Activated CD4-positive, alpha-beta memory T cell treated with anti-CD3 and anti-CD28 coated beads, Interleukin-2, amount 10 ng/mL, durations not matched to agents 7 days and 5 days (primary cell): ENCODE measurements at regions not wholly inside any gene's neighbourhood (a gene's known extent, or its start where the extent isn't known, plus 50 kb on each side); places are given as distances from the start of the nearest gene placed in this dataset.

Experiments
- CTCF ChIA-PET: fragments of 350-600 bp; sonication (Branson Sonifier 250); formaldehyde crosslinking; loops from one replicate; lab custom pipeline; 2021; ENCODE audit warnings: antibody characterized with exemption, inconsistent platforms; lab: Charles Lee
- POLR2A ChIA-PET: fragments of 350-600 bp; sonication (Branson Sonifier 250); formaldehyde crosslinking; loops from one replicate; lab custom pipeline; 2021; ENCODE audit warnings: antibody characterized with exemption; lab: Charles Lee
- DNase-seq: peaks from one replicate; pipeline ENCODE4 v3.0.0-alpha.2; 2020
- H3K27ac Mint-ChIP-seq: one replicate; pipeline ENCODE4 v1.8.0; 2021; ENCODE audit warnings: mild to moderate bottlenecking, mixed read lengths
- H3K27me3 Mint-ChIP-seq: one replicate; pipeline ENCODE4 v1.8.0; 2021; ENCODE audit warnings: mixed read lengths
- H3K36me3 Mint-ChIP-seq: one replicate; pipeline ENCODE4 v1.8.0; 2021; ENCODE audit warnings: low read depth, mixed read lengths
- H3K4me1 Mint-ChIP-seq: one replicate; pipeline ENCODE4 v1.8.0; 2021; ENCODE audit warnings: mixed read lengths
- H3K4me3 Mint-ChIP-seq: one replicate; pipeline ENCODE4 v1.8.0; 2021; ENCODE audit warnings: mild to moderate bottlenecking, mixed read lengths
- H3K9me3 Mint-ChIP-seq: one replicate; pipeline ENCODE4 v1.8.0; 2021; ENCODE audit warnings: mixed read lengths

DNA sequence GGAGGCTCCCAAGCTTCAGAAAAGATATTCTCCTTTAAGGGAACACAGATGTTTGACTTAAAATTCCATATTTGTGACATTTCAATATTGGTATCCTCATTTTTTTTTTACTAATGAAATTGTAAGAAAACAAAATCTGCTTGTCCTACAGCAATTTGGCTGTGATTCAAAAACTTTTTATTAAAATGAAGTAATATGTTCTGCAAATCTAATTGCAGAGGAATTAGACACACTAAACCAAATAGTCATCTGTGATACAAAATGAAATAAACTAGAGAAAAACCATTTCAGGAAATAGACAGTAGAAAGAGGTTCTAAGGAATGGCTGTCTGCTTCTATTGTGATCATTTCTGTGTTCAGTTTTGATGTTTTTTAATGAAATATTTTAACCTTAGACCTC is 50.1 kb upstream of the HIF1A start:
- H3K27me3 Mint-ChIP-seq: no peaks in the 10 kb centered on the region
- ChIA-PET POLR2A (no interaction called here), CTCF (no interaction called here)
- no peak overlapping the region for H3K27ac Mint-ChIP-seq
- no peaks in the 10 kb centered on the region for H3K9me3 Mint-ChIP-seq
- peaks cover 16% of the 10 kb centered on the region for H3K4me1 Mint-ChIP-seq
- no peak overlapping the region for H3K4me3 Mint-ChIP-seq
- no peak for DNase-seq
- no peaks in the 10 kb centered on the region for H3K36me3 Mint-ChIP-seq
